ENCODE measurements at regions not wholly inside any gene's neighbourhood (a gene's known extent, or its start where the extent isn't known, plus 50 kb on each side); places are given as distances from the start of the nearest gene placed in this dataset.

- no peak for DNase-seq
These were observed 266.3 kb downstream of the RPLP1 start for GRCh38 chr15:69718916-69719315.

GRCh38 chr15:69719527-69720240 is 267.1 kb downstream of the RPLP1 start:
- DNase-seq, result peak; percentile 50

GRCh38 chr15:69720536-69720935 is 267.9 kb downstream of the RPLP1 start:
- DNase-seq, result no peak

GRCh38 chr15:69722924-69723323 is 270.3 kb downstream of the RPLP1 start:
- DNase-seq, result no peak

- DNase-seq, result no peak
These were observed 270.9 kb downstream of the RPLP1 start for GRCh38 chr15:69723404-69724096.

GRCh38 chr15:69724333-69724732 is 271.7 kb downstream of the RPLP1 start:
- no peak for DNase-seq

GRCh38 chr15:69725275-69725674 is 272.7 kb downstream of the RPLP1 start:
- no peak for DNase-seq

GRCh38 chr15:69725957-69726356 is 273.3 kb downstream of the RPLP1 start:
- DNase-seq, result no peak

- DNase-seq, result no peak
These were observed 274.7 kb downstream of the RPLP1 start for GRCh38 chr15:69727121-69727924.

GRCh38 chr15:69729167-69729748 is 276.6 kb downstream of the RPLP1 start:
- DNase-seq, result peak; percentile 78

- no peak for DNase-seq
These were observed 277.9 kb downstream of the RPLP1 start for GRCh38 chr15:69730281-69731080.

GRCh38 chr15:69731081-69731330 is 278.4 kb downstream of the RPLP1 start:
- DNase-seq, result no peak

- no peak for DNase-seq
These were observed 279.0 kb downstream of the RPLP1 start for GRCh38 chr15:69731581-69731980.

- DNase-seq, result no peak
These were observed 279.5 kb downstream of the RPLP1 start for GRCh38 chr15:69732133-69732532.

GRCh38 chr15:69734699-69735098 is 282.1 kb downstream of the RPLP1 start:
- DNase-seq, result no peak

- no peak for DNase-seq
These were observed 282.5 kb downstream of the RPLP1 start for GRCh38 chr15:69735121-69735520.

GRCh38 chr15:69736161-69736560 is 283.5 kb downstream of the RPLP1 start:
- no peak for DNase-seq

GRCh38 chr15:69737916-69738315 is 285.3 kb downstream of the RPLP1 start:
- DNase-seq, result no peak

GRCh38 chr15:69740684-69741083 is 288.1 kb downstream of the RPLP1 start:
- no peak for DNase-seq

GRCh38 chr15:69742361-69742760 is 289.7 kb downstream of the RPLP1 start:
- DNase-seq, result no peak

GRCh38 chr15:69743091-69743490 is 290.5 kb downstream of the RPLP1 start:
- DNase-seq, result no peak

GRCh38 chr15:69744391-69745162 is 292.0 kb downstream of the RPLP1 start:
- no peak for DNase-seq

Data from T-helper 9 cell (primary cell).